ENCODE measurements at regions not wholly inside any gene's neighbourhood (a gene's known extent, or its start where the extent isn't known, plus 50 kb on each side); places are given as distances from the start of the nearest gene placed in this dataset.
A peak's percentile ranks its signal among the peaks of the same experiment; 100 is the strongest.

DNA sequence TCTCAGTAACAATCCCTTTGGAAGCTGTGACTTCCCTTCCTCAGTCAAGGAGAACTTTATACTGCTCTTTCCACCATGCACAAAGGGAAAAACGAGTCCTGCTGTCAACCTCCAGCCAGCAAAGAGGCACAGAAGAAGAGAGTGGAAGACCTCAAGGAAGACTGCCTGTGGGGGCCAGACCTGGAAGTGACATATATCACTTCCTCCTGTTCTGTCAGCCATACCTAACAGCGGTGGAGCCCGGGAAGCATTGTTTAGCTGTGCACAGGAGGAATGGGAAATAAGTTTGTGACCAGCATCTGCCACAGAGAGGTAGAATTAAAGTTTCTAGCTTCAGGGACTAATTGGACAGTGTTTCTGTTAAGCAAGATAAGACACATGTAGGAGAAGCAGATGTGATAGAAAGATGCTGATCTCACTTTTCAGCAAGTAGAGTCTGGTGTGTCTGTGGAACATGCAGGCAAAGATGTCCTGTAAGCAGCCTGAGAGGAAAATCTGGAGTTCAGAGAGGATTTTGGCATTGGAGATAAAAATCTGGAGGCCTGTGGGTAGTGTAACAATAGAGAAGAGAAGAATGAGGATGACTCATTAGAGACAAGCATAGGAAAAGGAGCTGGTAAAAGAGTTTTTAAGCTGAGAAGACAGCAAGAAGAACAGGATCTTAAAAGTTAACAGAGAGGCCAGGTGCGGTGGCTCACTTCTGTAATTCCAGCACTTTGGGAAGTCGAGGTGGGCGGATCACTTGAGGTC is 141.6 kb upstream of the CPSF6 start:
- no peak overlapping the region for H3K27ac ChIP-seq
- H3K9me3 ChIP-seq = no peaks in the 10 kb centered on the region
- H3K4me1 ChIP-seq = peaks cover 20% of the 10 kb centered on the region
- TF ChIP-seq, protein P1, sequence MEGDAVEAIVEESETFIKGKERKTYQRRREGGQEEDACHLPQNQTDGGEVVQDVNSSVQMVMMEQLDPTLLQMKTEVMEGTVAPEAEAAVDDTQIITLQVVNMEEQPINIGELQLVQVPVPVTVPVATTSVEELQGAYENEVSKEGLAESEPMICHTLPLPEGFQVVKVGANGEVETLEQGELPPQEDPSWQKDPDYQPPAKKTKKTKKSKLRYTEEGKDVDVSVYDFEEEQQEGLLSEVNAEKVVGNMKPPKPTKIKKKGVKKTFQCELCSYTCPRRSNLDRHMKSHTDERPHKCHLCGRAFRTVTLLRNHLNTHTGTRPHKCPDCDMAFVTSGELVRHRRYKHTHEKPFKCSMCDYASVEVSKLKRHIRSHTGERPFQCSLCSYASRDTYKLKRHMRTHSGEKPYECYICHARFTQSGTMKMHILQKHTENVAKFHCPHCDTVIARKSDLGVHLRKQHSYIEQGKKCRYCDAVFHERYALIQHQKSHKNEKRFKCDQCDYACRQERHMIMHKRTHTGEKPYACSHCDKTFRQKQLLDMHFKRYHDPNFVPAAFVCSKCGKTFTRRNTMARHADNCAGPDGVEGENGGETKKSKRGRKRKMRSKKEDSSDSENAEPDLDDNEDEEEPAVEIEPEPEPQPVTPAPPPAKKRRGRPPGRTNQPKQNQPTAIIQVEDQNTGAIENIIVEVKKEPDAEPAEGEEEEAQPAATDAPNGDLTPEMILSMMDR (IDR thresholded peaks at IDR 0.05) = no peak
- H3K4me3 ChIP-seq = no peak overlapping the region
- ATAC-seq (no peak), DNase-seq (no peak)
- H3K27me3 ChIP-seq (ENCODE audit: low read depth) = no peaks in the 10 kb centered on the region
- intact Hi-C loops (cut with DNase I) = no loop called here
- H3K36me3 ChIP-seq = no peaks in the 10 kb centered on the region

DNA sequence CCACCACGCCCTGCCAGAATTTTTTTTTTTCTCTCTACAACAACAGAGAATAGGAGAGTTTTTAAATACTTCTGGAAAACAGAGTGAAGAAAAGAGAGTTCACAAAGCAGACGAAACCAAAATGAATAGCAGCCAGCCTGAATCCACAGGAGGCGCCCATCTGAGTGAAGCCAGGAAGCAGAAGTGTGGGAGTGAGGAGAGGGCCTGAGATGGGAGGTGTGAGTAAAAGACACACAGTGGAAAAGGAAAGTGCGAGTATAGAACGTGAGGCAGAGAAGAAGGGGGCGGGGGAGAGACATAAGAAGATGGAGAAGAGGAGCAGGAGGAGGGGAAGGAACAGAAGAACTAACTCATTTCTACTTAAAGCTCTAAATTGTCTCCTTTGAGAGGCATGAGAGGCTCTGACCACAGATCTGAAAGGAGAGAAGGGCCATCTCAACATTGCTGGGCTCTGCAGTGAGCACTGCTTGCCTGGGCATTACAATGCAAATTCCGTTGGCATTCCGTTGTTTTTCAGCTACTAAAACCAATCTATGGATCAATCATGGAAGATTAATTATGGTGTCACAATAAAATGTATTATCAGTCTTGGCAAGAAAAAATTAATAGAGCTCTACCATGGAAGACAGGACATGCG is 140.1 kb upstream of the CPSF6 start:
- Histone ChIP-seq H3K4me3 (no peak overlapping the region), H3K36me3 (no peaks in the 10 kb centered on the region), H3K27me3 (ENCODE audit: low read depth) (no peaks in the 10 kb centered on the region), H3K9me3 (no peaks in the 10 kb centered on the region), H3K4me1 (peaks cover 31% of the 10 kb centered on the region), H3K27ac (no peak overlapping the region)
- ATAC-seq (no peak), DNase-seq (no peak)
- TF ChIP-seq, protein P1 (IDR thresholded peaks at IDR 0.05) = no peak
- intact Hi-C loops (cut with DNase I) = no loop called here

DNA sequence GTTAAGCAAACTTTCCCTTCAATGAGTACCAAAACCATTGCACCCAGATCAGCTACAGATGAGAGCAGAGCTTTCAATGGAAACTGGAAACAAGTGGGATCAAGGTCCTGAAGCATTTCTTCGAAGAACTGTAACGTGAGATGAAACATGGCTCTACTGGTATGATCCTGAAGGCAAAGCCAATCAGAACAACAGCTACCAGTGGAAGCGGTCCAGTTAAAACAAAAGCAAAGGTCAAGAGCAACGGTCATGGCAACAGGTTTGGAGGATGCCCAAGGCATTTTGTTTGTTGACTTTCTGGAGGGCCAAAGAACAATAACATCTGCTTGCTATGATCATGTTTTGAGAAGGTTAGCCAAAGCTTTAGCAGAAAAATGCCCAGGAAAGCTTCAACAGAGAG is 137.9 kb upstream of the CPSF6 start:
- Histone ChIP-seq H3K4me1 (peaks cover 49% of the 10 kb centered on the region), H3K4me3 (no peak overlapping the region), H3K36me3 (no peaks in the 10 kb centered on the region), H3K27ac (peak overlapping the region; percentile 32), H3K9me3 (no peaks in the 10 kb centered on the region), H3K27me3 (ENCODE audit: low read depth) (no peaks in the 10 kb centered on the region)
- intact Hi-C loops (cut with DNase I) = no loop called here
- TF ChIP-seq, protein P1 (IDR thresholded peaks at IDR 0.05) = no peak
- peak; percentile 46 to 69 for ATAC-seq
- DNase-seq = no peak

DNA sequence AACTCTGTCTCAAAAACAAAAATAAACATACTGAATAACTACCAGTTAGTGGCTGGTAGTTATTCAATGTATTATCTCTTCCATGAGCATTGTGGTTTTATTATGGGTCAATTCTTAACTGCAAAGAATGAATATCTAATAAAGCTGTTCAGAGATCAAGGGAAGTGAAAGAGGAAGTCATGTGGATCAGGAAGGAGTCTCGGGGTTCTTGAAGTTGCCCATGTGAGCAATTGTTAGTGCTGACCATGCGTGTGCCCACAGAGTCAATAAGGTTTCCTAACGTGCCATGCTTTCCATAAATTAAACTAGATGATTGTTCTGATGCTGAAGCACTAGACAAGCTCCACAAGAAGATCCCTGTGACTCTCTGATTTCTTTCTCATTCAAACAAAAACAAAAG is 136.5 kb upstream of the CPSF6 start:
- peak overlapping the region; percentile 32 for H3K27ac ChIP-seq
- no peaks in the 10 kb centered on the region for H3K9me3 ChIP-seq
- no peak for DNase-seq
- H3K36me3 ChIP-seq = no peaks in the 10 kb centered on the region
- H3K4me1 ChIP-seq = peaks cover 62% of the 10 kb centered on the region
- intact Hi-C loops (cut with DNase I) = no loop called here
- H3K4me3 ChIP-seq = no peak overlapping the region
- peak; percentile 25 to 64 for ATAC-seq
- no peaks in the 10 kb centered on the region for H3K27me3 ChIP-seq (ENCODE audit: low read depth)
- TF ChIP-seq, protein P1 (IDR thresholded peaks at IDR 0.05) = no peak

DNA sequence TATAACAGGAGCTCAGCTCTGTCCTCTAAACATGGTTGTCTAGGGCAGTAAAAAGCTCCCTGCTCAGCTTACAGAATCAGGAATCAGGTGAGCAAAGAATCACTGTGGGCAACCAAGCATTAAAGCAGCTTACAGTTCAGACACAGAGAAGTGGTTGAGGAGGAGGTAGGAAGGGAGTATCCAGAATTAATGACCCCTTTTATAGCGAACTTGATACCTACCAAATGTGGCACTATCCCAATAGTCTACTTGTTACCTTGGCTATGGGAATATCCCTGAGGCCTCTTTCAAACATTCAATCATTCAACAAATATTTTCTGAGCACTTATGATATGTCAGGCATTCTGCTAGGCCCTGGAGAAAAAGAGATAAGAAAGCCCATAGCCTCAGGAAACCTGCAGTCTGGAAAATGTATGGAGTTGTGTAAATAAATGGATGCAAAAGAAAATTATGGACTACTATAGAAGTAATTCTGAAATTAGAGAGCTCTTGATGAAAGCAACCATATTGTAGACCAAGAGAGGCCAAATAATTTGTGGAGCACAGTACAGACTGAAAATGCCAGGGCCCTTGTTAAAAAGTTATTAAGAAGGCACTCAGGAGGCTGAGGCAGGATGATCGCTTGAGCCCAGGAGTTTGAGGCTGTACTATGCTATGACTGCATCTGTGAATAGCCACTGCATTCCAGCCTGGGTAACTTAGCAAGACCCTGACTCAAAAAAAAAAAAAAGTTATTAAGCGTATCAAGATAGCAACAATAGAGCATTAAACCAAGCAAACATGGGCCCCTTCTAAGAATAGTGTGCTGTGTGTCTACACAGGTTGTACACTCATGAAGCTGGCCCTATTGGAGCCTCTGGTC is 134.0 kb upstream of the CPSF6 start:
- H3K36me3 ChIP-seq = no peaks in the 10 kb centered on the region
- peak; percentile 54 to 60 for ATAC-seq
- TF ChIP-seq, protein P1 (IDR thresholded peaks at IDR 0.05) = no peak
- DNase-seq = no peak
- peak overlapping the region; percentile 67 for H3K27ac ChIP-seq
- H3K4me3 ChIP-seq = no peak overlapping the region
- no peaks in the 10 kb centered on the region for H3K9me3 ChIP-seq
- intact Hi-C loops (cut with DNase I) = no loop called here
- peaks cover 74% of the 10 kb centered on the region for H3K4me1 ChIP-seq
- H3K27me3 ChIP-seq (ENCODE audit: low read depth) = no peaks in the 10 kb centered on the region
